Dendritic cell treated with granulocyte-macrophage colony-stimulating factor and Interleukin-4, amounts not matched to agents 40 ng/mL and 50 ng/mL, for 4 days (primary cell): ENCODE measurements at regions not wholly inside any gene's neighbourhood (a gene's known extent, or its start where the extent isn't known, plus 50 kb on each side); places are given as distances from the start of the nearest gene placed in this dataset.

ENCODE experiments used
- H3K27ac Mint-ChIP-seq: one replicate; pipeline ENCODE4 v1.8.0; 2022; ENCODE audit warnings: mild to moderate bottlenecking, mixed read lengths
- H3K27me3 Mint-ChIP-seq: one replicate; pipeline ENCODE4 v1.8.0; 2022; ENCODE audit warnings: mild to moderate bottlenecking, mixed read lengths
- H3K36me3 Mint-ChIP-seq: one replicate; pipeline ENCODE4 v1.8.0; 2022; ENCODE audit warnings: low read depth, mixed read lengths
- H3K4me1 Mint-ChIP-seq: one replicate; pipeline ENCODE4 v1.8.0; 2022; ENCODE audit warnings: low read depth, mixed read lengths
- H3K4me3 Mint-ChIP-seq: one replicate; pipeline ENCODE4 v1.8.0; 2022; ENCODE audit warnings: mild to moderate bottlenecking, moderate library complexity, mixed read lengths
- H3K9me3 Mint-ChIP-seq: one replicate; pipeline ENCODE4 v1.8.0; 2022; ENCODE audit warnings: mixed read lengths
- intact Hi-C: fragments of 100-400 bp; cut with micrococcal nuclease; formaldehyde crosslinking; loops from one replicate; pipeline ENCODE4 v1.15.0; 2022

GRCh38 chr6:165758441-165758840 is 95.4 kb upstream of the PDE10A start:
- intact Hi-C loops: no loop called here
- H3K4me3 Mint-ChIP-seq: no peak overlapping the region
- H3K27ac Mint-ChIP-seq: no peak overlapping the region
- H3K36me3 Mint-ChIP-seq: no peaks in the 10 kb centered on the region
- no peaks in the 10 kb centered on the region for H3K27me3 Mint-ChIP-seq
- H3K4me1 Mint-ChIP-seq: no peaks in the 10 kb centered on the region
- H3K9me3 Mint-ChIP-seq: peaks cover 19% of the 10 kb centered on the region

DNA sequence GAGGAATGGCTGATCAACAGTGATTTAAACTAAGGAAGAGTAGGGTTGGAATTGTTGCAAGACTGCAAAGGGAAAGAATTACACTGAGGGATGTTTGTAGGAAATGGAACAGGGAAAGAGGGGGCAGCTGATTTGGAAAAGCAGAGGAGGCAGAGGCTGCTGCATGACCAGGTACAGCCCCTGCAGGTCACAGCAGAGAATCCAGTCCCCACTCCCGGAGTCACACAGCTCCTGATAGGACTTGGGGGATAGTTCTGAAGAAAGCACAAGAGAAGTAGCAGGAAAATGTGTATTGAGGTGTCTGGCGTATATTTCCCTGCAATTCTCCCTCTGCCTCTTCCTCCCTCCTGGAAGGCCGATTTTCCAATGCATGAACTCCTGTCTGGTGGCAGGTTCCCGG is 92.5 kb upstream of the PDE10A start:
- H3K27ac Mint-ChIP-seq: no peak overlapping the region
- peaks cover 11% of the 10 kb centered on the region for H3K9me3 Mint-ChIP-seq
- intact Hi-C loops: no loop called here
- H3K27me3 Mint-ChIP-seq: no peaks in the 10 kb centered on the region
- no peaks in the 10 kb centered on the region for H3K36me3 Mint-ChIP-seq
- H3K4me3 Mint-ChIP-seq: no peak overlapping the region
- no peaks in the 10 kb centered on the region for H3K4me1 Mint-ChIP-seq

DNA sequence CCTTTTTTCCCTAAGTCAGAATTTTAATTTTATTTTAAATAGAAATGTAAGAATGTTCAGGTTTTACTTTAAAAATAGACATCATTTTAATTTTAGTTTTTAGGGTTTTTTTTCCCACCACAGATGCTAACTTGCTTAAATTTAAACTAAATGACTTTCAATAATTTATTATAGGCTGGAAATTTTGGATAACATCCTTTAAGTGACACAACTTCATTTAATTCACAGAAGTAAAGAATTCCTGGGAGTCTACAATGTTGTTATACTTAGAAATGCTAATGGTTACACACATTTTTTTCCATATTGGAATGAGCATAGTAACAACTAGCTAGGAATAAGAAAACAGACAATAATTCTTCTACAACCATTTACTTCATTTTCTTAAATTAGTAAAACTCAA is 90.5 kb upstream of the PDE10A start:
- no peak overlapping the region for H3K27ac Mint-ChIP-seq
- intact Hi-C loops: no loop called here
- peaks cover 19% of the 10 kb centered on the region for H3K9me3 Mint-ChIP-seq
- H3K36me3 Mint-ChIP-seq: no peaks in the 10 kb centered on the region
- no peaks in the 10 kb centered on the region for H3K4me1 Mint-ChIP-seq
- H3K4me3 Mint-ChIP-seq: no peak overlapping the region
- no peaks in the 10 kb centered on the region for H3K27me3 Mint-ChIP-seq

GRCh38 chr6:165752451-165752850 is 89.4 kb upstream of the PDE10A start:
- intact Hi-C loops: no loop called here
- Mint-ChIP-seq H3K4me3 (no peak overlapping the region), H3K4me1 (no peaks in the 10 kb centered on the region), H3K27ac (no peak overlapping the region), H3K9me3 (peaks cover 12% of the 10 kb centered on the region), H3K36me3 (no peaks in the 10 kb centered on the region), H3K27me3 (no peaks in the 10 kb centered on the region)

- Mint-ChIP-seq H3K27ac (no peak overlapping the region), H3K27me3 (no peaks in the 10 kb centered on the region), H3K4me1 (no peaks in the 10 kb centered on the region), H3K4me3 (no peak overlapping the region), H3K36me3 (no peaks in the 10 kb centered on the region), H3K9me3 (peaks cover 12% of the 10 kb centered on the region)
- intact Hi-C loops: no loop called here
These were observed 88.4 kb upstream of the PDE10A start for GRCh38 chr6:165751486-165751885.

GRCh38 chr6:165749163-165749562 is 86.1 kb upstream of the PDE10A start:
- Mint-ChIP-seq H3K4me1 (no peaks in the 10 kb centered on the region), H3K27me3 (no peaks in the 10 kb centered on the region), H3K36me3 (no peaks in the 10 kb centered on the region), H3K9me3 (peaks cover 12% of the 10 kb centered on the region), H3K27ac (no peak overlapping the region), H3K4me3 (no peak overlapping the region)
- intact Hi-C loops: no loop called here

- Mint-ChIP-seq H3K27me3 (no peaks in the 10 kb centered on the region), H3K4me3 (no peak overlapping the region), H3K27ac (no peak overlapping the region), H3K4me1 (no peaks in the 10 kb centered on the region), H3K36me3 (no peaks in the 10 kb centered on the region), H3K9me3 (peaks cover 12% of the 10 kb centered on the region)
- intact Hi-C loops: no loop called here
These were observed 85.3 kb upstream of the PDE10A start for GRCh38 chr6:165748390-165748789.

DNA sequence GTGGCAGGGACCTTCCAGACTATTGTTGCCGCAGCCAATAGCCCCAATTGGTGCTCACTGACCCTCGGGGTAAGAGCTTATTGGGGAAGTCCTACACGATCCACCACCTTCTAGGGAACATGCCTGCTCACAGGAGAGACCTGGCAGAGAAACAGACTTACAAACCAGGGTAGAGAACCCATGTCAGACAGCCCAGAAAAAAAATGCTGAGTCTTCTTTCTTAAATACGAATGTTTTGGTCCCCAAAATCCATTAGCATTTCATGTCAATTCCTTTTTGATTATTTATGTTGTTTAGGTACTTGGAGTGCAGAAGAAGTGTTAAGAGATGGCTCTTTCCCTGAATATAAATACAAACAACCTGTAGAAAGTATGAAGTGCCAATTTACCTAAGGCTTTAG is 84.9 kb upstream of the PDE10A start:
- intact Hi-C loops: no loop called here
- Mint-ChIP-seq H3K27me3 (no peaks in the 10 kb centered on the region), H3K4me1 (no peaks in the 10 kb centered on the region), H3K27ac (no peak overlapping the region), H3K4me3 (no peak overlapping the region), H3K36me3 (no peaks in the 10 kb centered on the region), H3K9me3 (peaks cover 12% of the 10 kb centered on the region)

GRCh38 chr6:165746331-165746730 is 83.3 kb upstream of the PDE10A start:
- H3K4me3 Mint-ChIP-seq: no peak overlapping the region
- no peaks in the 10 kb centered on the region for H3K36me3 Mint-ChIP-seq
- no peaks in the 10 kb centered on the region for H3K4me1 Mint-ChIP-seq
- intact Hi-C loops: no loop called here
- H3K27ac Mint-ChIP-seq: no peak overlapping the region
- peaks cover 12% of the 10 kb centered on the region for H3K9me3 Mint-ChIP-seq
- H3K27me3 Mint-ChIP-seq: no peaks in the 10 kb centered on the region

GRCh38 chr6:165745492-165745891 is 82.5 kb upstream of the PDE10A start:
- no peaks in the 10 kb centered on the region for H3K36me3 Mint-ChIP-seq
- no peak overlapping the region for H3K4me3 Mint-ChIP-seq
- peaks cover 12% of the 10 kb centered on the region for H3K9me3 Mint-ChIP-seq
- H3K4me1 Mint-ChIP-seq: no peaks in the 10 kb centered on the region
- no peaks in the 10 kb centered on the region for H3K27me3 Mint-ChIP-seq
- intact Hi-C loops: no loop called here
- H3K27ac Mint-ChIP-seq: no peak overlapping the region

DNA sequence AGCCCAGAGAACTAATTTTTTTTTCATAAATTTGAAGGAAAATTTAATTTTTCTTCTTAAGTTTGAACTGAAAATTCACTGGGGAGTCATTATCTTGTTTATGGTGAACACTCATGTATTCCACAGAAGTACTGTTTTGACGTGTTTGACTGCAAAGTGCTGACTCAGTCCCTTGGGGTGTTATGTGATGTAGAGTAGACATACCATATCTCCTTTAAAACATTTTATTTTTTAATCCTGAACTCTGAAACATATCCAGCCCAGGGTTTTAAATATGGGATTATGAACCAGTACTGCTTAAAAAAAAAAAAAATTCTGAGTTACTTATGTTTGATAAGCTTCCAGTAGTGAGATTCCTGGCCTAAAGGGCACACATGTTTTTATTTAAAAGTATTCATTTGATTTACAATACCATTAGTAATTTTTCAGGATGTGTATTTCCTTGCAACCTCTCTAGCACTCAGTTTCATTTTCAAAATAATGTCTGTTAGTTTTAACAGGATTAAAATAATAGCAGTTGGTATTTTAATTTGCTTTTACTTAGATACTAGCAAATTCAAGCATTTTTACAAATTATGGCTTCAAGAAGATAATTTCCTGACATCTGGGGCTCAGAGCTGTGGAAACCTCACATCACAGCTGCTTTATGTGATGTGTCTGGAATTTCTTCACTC is 81.7 kb upstream of the PDE10A start:
- Mint-ChIP-seq H3K27ac (no peak overlapping the region), H3K4me1 (no peaks in the 10 kb centered on the region), H3K36me3 (no peaks in the 10 kb centered on the region), H3K27me3 (no peaks in the 10 kb centered on the region), H3K9me3 (peaks cover 11% of the 10 kb centered on the region), H3K4me3 (no peak overlapping the region)
- intact Hi-C loops: no loop called here

GRCh38 chr6:165743366-165743898 is 80.4 kb upstream of the PDE10A start:
- H3K4me3 Mint-ChIP-seq: no peak overlapping the region
- no peaks in the 10 kb centered on the region for H3K4me1 Mint-ChIP-seq
- no peak overlapping the region for H3K27ac Mint-ChIP-seq
- no peaks in the 10 kb centered on the region for H3K27me3 Mint-ChIP-seq
- no peaks in the 10 kb centered on the region for H3K36me3 Mint-ChIP-seq
- intact Hi-C loops: no loop called here
- no peaks in the 10 kb centered on the region for H3K9me3 Mint-ChIP-seq

GRCh38 chr6:165742047-165742446 is 79.0 kb upstream of the PDE10A start:
- Mint-ChIP-seq H3K27me3 (no peaks in the 10 kb centered on the region), H3K36me3 (no peaks in the 10 kb centered on the region), H3K4me1 (no peaks in the 10 kb centered on the region), H3K9me3 (no peaks in the 10 kb centered on the region), H3K4me3 (no peak overlapping the region), H3K27ac (no peak overlapping the region)
- intact Hi-C loops: no loop called here

DNA sequence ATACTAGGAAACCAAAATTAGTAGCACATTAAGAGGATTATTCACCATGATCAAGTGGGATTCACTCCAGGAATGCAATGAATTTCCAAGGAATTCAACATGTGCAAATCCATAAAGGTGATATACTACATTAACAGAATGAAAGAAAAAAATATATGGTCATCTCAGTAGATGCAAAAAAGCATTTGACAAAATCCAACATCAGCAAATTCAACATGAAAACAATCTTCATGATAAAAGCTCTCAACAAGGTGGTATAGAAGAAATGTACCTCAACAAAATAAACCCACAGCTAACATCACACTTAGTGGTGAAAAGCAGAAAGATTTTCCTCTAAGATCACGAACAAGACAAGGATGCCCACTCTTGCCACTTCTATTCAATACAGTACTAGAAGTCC is 74.4 kb upstream of the PDE10A start:
- H3K9me3 Mint-ChIP-seq: no peaks in the 10 kb centered on the region
- H3K36me3 Mint-ChIP-seq: no peaks in the 10 kb centered on the region
- no peaks in the 10 kb centered on the region for H3K4me1 Mint-ChIP-seq
- intact Hi-C loops: no loop called here
- no peak overlapping the region for H3K4me3 Mint-ChIP-seq
- no peaks in the 10 kb centered on the region for H3K27me3 Mint-ChIP-seq
- no peak overlapping the region for H3K27ac Mint-ChIP-seq

- no peak overlapping the region for H3K4me3 Mint-ChIP-seq
- intact Hi-C loops: no loop called here
- no peaks in the 10 kb centered on the region for H3K36me3 Mint-ChIP-seq
- H3K27ac Mint-ChIP-seq: no peak overlapping the region
- no peaks in the 10 kb centered on the region for H3K27me3 Mint-ChIP-seq
- no peaks in the 10 kb centered on the region for H3K4me1 Mint-ChIP-seq
- H3K9me3 Mint-ChIP-seq: no peaks in the 10 kb centered on the region
These were observed 72.0 kb upstream of the PDE10A start for GRCh38 chr6:165735065-165735464.
